GM23248 (cell line): ENCODE measurements at regions not wholly inside any gene's neighbourhood (a gene's known extent, or its start where the extent isn't known, plus 50 kb on each side); places are given as distances from the start of the nearest gene placed in this dataset.

ENCODE experiments used
- EZH2 ChIP-seq: fragments of 200-600 bp; sonication (generic); IDR thresholded peaks from 2 replicates; pipeline ENCODE4 v1.6.1; 2018; ENCODE audit warnings: antibody characterized with exemption, mild to moderate bottlenecking; ENCODE audit not compliant: insufficient read depth, poor library complexity, severe bottlenecking
- EZH2phosphoT487 ChIP-seq: fragments of 200-600 bp; sonication (generic); IDR thresholded peaks from 2 replicates; pipeline ENCODE4 v1.6.1; 2018; ENCODE audit warnings: antibody characterized with exemption, moderate library complexity, mild to moderate bottlenecking, low read depth; ENCODE audit not compliant: insufficient read depth

GRCh38 chr6:92687278-92687677 is 732.1 kb downstream of the EPHA7 start:
- no peak for TF ChIP-seq EZH2
- no peak for TF ChIP-seq EZH2phosphoT487
